Kidney tubule cell (primary cell): ENCODE measurements at regions not wholly inside any gene's neighbourhood (a gene's known extent, or its start where the extent isn't known, plus 50 kb on each side); places are given as distances from the start of the nearest gene placed in this dataset.
A peak's percentile ranks its signal among the peaks of the same experiment; 100 is the strongest.

Experiments used
- DNase-seq: peaks from one replicate; pipeline ENCODE4 v3.0.0-alpha.2; 2018; ENCODE audit warnings: low spot score

DNA sequence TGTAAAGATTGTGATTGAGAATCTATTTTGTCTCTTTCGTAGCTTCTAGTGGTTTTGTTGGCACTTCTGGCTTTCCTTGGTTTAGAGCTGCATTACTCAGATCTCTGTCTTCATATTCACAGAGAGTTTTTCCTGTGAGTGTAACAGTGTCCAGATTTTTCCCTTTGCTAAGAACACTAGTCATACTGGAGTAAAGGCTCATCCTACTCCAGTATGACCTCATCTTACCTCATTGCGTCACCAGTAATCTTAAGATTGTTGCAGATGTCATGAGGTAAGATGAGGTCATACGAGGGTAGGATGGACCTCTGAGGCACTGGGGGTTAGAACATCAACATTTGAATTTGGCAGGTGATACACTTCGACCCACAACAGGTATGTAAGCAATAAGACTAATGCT is 461.2 kb downstream of the FLRT2 start:
- no peak for DNase-seq

DNA sequence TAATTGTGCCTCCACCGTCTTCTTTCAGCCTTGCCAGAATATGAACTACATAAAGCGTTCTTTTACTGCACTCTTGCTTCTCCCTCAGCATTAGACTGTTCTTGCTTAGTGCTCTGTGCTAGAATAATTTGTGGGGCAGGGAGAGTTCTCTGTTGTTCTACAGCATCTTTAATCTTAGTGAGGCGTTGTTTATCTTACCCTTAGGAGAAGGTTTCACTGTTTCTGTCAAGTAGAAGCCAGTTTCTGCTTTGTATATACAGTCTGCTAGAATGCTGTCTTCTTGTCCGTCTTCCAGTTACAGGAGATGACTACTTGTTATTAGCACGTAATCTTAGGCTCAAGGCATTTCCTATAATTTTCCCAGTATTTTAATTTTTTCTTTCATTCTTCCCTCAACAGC is 458.0 kb downstream of the FLRT2 start:
- DNase-seq, result no peak

- DNase-seq, result no peak
These were observed 457.3 kb downstream of the FLRT2 start for GRCh38 chr14:85987292-85987691.

DNA sequence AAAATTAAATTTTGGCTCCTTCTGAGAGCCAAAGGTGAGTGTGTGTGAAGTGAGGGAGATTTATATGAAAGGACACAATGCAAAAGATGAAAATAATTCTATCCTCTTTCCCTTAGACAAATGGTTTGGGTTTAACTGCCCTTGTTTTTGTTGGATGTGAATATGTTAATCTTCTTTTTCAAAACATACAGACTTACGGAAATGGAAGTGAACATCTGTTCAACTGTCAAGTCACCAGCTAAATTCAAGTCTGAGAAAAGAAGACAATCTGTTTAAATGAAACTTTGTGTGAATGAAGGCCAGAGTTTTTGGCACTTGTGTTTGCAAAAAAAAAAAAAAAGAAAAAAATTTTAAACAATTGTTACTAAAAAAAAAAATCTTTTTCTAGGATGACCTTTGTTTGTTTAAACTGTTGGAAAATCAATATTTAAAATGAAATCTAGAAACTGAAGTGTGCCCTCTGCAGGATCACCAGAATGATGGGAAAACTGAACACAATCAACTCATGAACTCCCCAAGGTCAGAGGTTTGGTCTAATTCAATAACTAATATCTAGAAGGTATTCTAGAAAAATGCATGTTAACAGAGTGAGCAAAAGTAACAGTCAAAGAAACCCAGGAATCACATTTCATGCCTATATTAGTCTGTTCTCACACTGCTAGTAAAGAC is 448.8 kb downstream of the FLRT2 start:
- no peak for DNase-seq

- DNase-seq, result no peak
These were observed 444.7 kb downstream of the FLRT2 start for GRCh38 chr14:85974602-85975001.

DNA sequence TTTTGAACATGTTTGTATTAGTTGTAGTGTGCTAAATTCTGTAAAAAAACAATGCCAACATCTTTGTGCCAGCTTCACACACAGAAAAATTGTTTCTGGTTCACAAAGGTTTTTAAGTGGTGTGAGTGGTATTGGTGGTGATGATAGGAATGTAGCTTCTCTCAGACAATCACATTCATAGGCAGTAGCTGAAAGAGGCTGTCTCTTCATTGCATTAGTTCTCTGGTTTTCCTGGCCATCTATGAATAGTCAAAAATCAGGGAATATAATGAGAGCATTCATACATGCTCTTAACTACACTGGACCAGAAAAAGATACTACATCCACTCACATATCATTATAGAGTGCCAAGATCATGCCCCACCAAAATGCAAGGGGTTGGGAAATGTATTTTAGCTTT is 433.5 kb downstream of the FLRT2 start:
- no peak for DNase-seq

- DNase-seq, result no peak
These were observed 430.8 kb downstream of the FLRT2 start for GRCh38 chr14:85960756-85961155.

DNA sequence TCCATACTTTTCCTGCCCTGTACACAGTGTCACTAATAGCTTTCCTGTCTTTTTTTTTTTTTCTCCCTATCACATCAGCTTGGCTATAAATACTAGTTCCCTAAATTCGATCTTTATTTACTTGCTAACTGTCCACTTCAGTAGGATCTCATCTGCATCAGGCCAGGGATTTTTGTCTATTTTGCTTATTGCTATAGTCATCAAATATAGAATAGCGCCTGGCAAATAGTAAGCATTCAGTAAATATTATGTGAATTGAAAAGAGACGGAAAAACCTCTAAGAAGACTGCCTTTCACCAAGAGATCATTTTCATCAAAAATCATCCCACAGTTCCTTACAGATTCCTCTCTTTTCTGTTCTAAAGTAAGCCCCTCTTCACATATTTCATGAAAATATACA is 429.1 kb downstream of the FLRT2 start:
- no peak for DNase-seq

GRCh38 chr14:85958069-85958468 is 428.1 kb downstream of the FLRT2 start:
- no peak for DNase-seq

GRCh38 chr14:85953265-85953664 is 423.3 kb downstream of the FLRT2 start:
- DNase-seq, result no peak

DNA sequence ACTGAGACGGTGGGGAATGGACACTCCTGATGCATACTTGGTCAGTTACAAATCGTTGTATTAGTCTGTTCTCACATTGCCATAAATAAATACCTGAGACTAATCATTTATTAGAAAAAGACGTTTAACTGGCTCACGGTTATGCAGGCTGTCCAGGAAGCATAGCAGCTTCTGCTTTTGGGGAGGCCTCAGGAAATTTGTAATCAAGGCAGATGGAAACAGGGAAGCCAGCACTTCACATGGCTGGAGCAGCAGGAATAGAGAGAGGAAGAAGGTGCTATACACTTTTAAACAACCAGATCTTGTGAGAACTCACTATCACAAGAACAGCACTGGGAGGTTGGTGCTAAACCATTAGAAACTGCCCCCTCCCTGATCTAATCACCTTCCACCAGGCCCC is 418.2 kb downstream of the FLRT2 start:
- no peak for DNase-seq

DNA sequence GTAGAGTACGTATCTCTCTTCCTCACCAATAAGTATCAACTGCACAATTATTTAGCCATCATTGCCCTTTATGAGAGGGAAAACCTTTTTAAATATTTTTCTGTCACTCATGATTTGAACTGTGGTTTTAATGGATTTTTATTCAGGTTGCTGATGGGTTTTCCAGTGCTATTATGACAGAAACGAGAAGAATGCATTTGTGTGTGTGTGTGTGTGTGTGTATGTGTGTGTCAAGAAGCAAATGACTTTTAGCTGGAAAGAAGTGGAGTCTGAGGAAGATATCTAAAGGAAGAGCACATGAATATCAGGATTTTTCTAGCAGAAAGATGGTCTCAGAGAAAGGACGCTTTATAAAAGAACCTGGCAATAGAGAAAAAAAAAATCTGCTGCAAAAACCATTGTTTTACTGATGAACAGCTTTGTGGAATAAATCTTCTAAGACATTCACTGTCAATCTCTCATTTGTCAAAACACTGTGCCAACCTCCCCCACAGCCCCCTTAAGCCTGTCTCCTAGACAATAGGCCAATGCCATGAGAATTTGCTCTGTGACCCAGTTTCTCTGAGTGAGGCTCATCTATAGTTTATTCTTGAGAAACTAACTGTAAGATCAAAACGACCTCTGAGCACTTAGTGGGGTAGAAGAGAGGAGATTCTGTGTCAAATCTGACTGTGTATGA is 417.7 kb downstream of the FLRT2 start:
- no peak for DNase-seq

DNA sequence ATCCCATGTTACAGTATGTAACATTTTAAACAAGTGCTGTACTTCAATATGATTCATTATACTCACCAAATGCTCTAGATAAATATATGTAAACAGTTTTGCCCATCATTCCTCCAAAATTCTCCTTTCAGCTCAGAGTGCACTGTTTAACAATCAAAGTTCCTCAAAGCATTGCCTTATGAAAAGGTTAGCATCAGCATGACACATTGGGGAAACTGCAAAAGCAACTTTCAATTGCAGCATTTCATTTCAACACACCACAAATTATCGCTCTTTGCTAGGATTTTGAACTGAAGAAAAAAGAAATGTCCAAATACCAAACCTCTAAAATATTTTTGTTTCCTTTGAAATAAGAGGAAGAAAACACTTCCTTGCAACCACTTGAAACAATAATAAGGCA is 413.2 kb downstream of the FLRT2 start:
- no peak for DNase-seq

DNA sequence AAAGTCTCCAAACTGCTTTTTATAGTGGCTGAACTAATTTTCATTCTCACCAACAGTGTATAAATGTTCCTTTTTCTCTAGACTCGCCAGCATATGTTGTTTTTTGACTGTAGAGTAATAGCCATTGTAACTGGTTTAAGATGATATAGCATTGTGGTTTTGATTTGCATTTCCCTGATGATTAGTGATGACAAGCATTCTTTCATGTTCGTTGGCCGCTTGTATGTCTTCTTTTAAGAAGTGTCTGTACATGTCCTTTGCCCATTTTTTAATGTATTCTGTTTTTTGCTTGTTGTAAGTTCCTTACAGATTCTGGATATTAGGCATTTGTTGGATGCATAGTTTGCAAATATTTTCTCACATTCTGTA is 404.9 kb downstream of the FLRT2 start:
- DNase-seq, result no peak

DNA sequence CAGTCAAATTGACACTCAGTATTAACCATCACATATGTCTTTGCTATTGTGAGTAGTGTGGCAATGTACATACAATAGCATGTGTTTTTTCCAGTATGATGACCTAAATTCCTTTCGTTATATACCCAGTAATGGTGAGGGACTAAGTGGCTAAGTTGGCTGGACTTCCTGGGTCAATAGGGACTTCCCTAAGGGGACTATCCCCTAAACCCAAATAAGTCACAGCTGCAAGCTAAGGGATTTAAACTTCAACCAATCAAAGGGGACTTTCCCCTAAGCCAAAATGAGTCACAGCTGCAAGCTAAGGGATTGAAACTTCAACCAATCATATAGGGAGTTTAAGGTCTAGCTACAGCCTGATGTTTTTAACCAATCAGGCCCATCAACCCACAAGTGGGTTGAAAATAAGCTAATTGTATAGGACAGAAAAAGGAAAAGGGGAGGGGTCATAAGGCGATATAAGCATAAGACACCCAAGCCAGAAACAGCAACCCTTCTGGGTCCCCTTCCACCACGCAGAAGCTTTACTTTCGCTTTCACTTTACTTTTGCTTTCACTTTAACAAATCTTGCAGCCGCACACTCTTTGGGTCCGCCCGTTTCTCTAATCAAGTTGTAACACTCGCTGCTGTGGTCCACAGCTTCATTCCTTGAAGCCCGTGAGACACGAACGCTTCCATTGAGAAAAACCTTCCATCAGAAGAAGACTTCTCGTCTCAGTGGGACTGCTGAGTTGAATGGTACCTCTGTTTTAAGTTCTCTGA is 404.4 kb downstream of the FLRT2 start:
- peak; percentile 12 for DNase-seq

- no peak for DNase-seq
These were observed 391.3 kb downstream of the FLRT2 start for GRCh38 chr14:85921241-85921640.

DNA sequence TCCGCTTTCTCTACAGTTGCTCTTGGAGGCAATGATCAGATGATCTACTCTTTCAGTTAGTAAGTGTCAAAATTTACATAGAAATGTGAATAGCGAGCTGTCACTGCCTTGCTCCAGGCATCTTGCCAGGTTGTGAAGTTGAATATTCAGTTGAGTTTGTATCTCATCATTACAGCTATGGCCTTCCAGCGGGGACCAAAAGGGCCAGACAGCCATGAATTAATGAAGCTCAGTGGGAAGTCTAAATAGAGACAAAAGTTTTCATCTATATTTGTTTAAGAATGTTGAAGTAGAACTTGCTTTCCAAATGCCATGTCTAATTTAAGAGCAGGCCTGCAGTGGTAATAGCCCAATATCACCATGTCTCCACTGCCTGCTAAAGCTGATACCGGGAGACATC is 387.8 kb downstream of the FLRT2 start:
- DNase-seq, result no peak

GRCh38 chr14:85915711-85916110 is 385.8 kb downstream of the FLRT2 start:
- no peak for DNase-seq

DNA sequence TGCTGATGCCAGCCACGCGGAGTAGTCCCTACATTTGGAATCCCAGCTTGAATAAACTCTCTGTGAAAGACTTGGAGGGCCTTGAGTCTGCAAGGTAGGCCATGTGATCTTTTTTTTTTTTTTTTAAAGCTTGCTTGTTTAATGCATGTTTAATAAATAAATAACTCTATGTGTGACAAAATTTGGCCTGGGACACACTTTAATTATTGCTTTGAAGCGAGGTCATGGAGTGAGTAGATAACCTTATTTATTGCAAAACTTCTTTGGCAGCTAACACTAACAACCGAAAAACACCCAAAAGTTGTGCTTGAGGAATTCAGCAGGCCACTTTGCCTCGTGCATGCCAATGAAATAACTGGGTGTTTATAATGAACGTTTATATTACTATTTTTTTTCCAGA is 382.2 kb downstream of the FLRT2 start:
- no peak for DNase-seq

DNA sequence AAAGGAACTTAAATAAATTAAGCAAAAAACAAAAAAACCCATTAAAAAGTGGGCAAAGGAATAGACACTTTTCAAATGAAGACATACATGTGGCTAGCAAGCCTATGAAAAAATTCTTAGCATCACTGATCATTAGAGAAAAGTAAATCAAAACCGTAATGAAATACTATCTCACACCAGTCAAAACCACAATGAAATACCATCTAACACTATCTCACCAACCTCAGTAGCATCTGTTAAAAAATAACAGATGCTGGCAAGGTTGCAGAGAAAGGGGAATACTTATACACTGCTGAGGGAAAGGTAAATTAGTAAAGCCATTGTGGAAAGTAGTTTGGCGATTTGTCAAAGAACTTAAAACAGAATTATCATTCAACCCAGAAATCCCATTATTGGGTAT is 381.1 kb downstream of the FLRT2 start:
- peak; percentile 2 for DNase-seq

GRCh38 chr14:85909581-85909980 is 379.6 kb downstream of the FLRT2 start:
- no peak for DNase-seq

DNA sequence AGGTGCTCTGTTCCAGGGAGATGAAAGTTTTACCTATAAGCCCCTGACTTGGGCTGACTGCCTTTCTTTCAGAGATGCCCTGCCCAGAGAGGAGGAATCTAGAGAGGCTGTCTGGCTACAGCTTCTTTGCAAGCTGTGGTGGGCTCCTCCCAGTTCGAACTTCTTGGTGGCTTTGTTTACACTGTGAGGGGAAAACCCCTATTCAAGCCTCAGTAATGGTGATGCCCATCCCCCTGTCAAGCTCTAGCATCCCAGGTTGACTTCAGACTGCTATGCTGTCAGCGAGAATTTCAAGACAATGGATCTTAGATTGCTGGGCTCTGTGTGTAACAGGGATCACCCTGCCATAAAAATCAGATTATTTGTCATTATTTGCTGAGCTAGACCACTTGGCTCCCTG is 377.6 kb downstream of the FLRT2 start:
- DNase-seq, result no peak

DNA sequence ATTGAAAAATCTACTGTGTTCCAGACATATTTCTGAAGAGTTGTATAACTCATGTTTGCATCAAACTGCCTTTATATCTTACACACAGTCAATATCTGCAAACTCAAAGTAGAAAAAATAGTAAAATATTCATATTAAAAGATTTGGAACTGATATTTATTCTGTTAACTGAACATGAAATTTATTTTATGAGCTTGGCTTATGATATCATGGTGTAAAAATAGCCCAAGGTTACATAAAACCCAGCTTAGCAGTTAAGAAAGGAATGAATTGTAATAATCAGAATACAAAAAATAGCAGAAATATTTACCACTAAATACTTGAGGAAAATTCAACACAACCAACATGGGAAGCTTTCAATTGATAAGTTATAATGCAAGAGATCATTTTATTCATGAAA is 367.9 kb downstream of the FLRT2 start:
- no peak for DNase-seq
